ENCODE measurements at regions not wholly inside any gene's neighbourhood (a gene's known extent, or its start where the extent isn't known, plus 50 kb on each side); places are given as distances from the start of the nearest gene placed in this dataset.

DNA sequence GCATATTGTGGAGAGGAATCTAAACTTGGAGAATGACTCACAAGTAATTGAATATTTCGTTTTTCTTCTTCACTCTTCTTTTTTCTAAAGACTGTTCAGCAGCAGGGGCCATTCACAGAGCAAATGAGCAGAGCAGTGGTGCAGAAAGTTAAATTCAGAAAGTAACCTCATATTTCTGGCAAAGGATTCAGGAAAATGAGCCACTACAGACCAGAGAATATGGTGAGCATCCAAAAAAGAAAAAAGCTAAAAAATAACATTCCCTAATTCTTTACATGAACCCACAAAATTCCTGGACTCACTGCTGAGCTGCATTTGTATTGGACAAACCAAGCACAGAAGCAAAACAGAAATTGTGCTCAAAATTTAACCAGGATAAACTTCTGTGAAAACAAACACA, 1486.8 kb upstream of the C9orf72 start:
- 13 to 17% methylated on average over 1 of the region's 1 CpG for WGBS, 2 donors
- DNase-seq: no peak
- Histone ChIP-seq H3K27me3 (no peaks in the 10 kb centered on the region), H3K36me3 (no peaks in the 10 kb centered on the region), H3K4me1 (no peaks in the 10 kb centered on the region), H3K9me3 (no peaks in the 10 kb centered on the region), H3K4me3 (no peak overlapping the region), H3K27ac (no peak overlapping the region)
- no peak for TF ChIP-seq POLR2A (IDR thresholded peaks at IDR 0.05)
- TF ChIP-seq, protein P1, sequence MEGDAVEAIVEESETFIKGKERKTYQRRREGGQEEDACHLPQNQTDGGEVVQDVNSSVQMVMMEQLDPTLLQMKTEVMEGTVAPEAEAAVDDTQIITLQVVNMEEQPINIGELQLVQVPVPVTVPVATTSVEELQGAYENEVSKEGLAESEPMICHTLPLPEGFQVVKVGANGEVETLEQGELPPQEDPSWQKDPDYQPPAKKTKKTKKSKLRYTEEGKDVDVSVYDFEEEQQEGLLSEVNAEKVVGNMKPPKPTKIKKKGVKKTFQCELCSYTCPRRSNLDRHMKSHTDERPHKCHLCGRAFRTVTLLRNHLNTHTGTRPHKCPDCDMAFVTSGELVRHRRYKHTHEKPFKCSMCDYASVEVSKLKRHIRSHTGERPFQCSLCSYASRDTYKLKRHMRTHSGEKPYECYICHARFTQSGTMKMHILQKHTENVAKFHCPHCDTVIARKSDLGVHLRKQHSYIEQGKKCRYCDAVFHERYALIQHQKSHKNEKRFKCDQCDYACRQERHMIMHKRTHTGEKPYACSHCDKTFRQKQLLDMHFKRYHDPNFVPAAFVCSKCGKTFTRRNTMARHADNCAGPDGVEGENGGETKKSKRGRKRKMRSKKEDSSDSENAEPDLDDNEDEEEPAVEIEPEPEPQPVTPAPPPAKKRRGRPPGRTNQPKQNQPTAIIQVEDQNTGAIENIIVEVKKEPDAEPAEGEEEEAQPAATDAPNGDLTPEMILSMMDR (IDR thresholded peaks at IDR 0.05): no peak
- intact Hi-C loops (cut with DNase I): no loop called here

DNA sequence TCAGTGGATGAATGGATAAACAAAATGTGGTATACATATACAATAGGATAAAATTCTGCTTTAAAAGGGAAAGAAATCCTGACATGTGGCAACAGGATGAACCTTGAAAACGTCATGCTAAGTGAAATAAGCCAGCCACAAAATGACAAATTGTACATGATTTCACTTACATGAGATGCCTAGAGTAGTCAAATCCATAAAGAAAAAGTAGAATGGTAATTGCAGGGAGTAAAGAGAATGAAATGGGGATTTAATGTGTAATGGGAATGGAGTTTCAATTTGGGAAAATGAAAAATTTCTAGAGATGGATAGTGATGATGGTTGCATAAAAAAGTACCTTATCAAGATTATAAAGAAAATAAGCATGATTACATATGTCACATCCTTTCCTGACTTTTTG, 1489.2 kb upstream of the C9orf72 start:
- H3K4me3 ChIP-seq: no peak overlapping the region
- intact Hi-C loops (cut with DNase I): no loop called here
- no peaks in the 10 kb centered on the region for H3K27me3 ChIP-seq
- H3K4me1 ChIP-seq: no peaks in the 10 kb centered on the region
- 7 to 21% methylated on average over 1 of the region's 1 CpG for WGBS, 2 donors
- H3K36me3 ChIP-seq: no peaks in the 10 kb centered on the region
- H3K9me3 ChIP-seq: no peaks in the 10 kb centered on the region
- no peak for TF ChIP-seq POLR2A (IDR thresholded peaks at IDR 0.05)
- TF ChIP-seq, protein P1 (IDR thresholded peaks at IDR 0.05): no peak
- DNase-seq: no peak
- H3K27ac ChIP-seq: no peak overlapping the region

DNA sequence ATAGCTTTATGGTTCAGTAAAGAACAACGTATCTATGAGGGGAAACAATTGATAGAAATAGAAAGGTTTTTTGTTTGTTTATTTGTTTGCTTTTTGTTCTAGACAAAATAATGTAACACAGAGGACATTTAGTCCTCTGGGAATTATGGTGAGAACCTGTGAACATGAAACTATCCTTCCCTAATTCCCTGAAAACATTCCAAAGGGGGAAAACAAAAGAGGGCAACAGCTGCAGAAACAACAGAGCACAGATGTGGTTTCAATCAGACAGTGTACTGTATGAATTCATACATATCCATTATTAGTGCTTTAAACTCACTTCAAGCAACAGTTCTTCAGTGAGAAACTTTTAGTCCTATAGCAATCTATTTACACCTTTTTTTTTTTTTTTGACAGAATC, 1489.8 kb upstream of the C9orf72 start:
- Histone ChIP-seq H3K27ac (no peak overlapping the region), H3K4me3 (no peak overlapping the region), H3K4me1 (no peaks in the 10 kb centered on the region), H3K36me3 (no peaks in the 10 kb centered on the region), H3K27me3 (no peaks in the 10 kb centered on the region), H3K9me3 (no peaks in the 10 kb centered on the region)
- DNase-seq: no peak
- whole genome bisulfite sequencing, 2 donors: 36 to 55% methylated on average over 1 of the region's 1 CpG
- TF ChIP-seq, protein P1 (IDR thresholded peaks at IDR 0.05): no peak
- TF ChIP-seq POLR2A (IDR thresholded peaks at IDR 0.05): no peak
- intact Hi-C loops (cut with DNase I): no loop called here

DNA sequence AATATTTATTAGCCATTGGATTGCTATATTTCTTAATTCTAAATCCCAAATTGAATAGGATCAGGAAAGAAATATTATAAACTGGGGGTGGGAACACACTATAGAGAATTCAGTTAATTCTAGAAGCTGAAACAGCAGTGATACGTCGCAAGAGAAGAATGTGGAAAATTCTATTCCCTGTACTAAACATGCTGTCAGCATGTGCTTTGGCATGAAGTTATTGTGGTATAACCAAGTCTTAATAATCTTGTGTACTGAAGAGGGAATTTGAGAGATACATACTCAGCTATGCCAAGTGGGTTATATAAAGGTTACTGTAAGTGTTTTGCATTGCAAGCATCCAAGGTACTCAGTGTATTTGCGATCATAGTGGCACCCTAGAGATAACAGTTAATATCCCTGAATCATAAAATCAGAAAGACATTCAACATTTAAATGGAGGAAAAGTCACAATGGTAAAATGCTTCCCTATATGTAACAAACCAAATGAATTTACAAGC, 1492.9 kb upstream of the C9orf72 start:
- TF ChIP-seq, protein P1 (IDR thresholded peaks at IDR 0.05): no peak
- no peak for TF ChIP-seq POLR2A (IDR thresholded peaks at IDR 0.05)
- no peaks in the 10 kb centered on the region for H3K36me3 ChIP-seq
- H3K9me3 ChIP-seq: no peaks in the 10 kb centered on the region
- DNase-seq: no peak
- H3K4me3 ChIP-seq: no peak overlapping the region
- WGBS, 2 donors: 87 to 92% methylated on average over 3 of the region's 3 CpGs
- no peaks in the 10 kb centered on the region for H3K27me3 ChIP-seq
- H3K27ac ChIP-seq: no peak overlapping the region
- intact Hi-C loops (cut with DNase I): no loop called here
- H3K4me1 ChIP-seq: peaks cover 0 to 5% (median 0%) of the 10 kb centered on the region in 3 donors

DNA sequence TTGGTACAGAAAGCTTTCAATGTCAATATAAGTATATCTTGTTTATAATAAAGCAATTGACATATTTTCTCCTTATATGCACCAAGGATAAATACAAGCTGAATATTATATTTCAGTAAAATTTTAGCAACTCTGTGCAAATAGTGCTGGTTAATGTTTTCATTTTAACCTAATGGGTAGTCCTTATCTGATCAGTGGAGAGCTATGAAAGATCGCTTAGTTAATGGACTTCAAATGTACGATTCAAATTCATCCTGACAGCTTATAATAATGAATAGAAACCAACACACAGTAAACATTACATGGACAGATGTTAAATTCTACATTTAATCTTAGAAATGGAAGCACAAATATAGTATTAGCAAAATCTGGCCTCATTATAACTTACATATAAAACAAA, 1495.2 kb upstream of the C9orf72 start:
- DNase-seq: no peak
- TF ChIP-seq POLR2A (IDR thresholded peaks at IDR 0.05): no peak
- TF ChIP-seq, protein P1 (IDR thresholded peaks at IDR 0.05): no peak
- Histone ChIP-seq H3K4me3 (no peak overlapping the region), H3K9me3 (no peaks in the 10 kb centered on the region), H3K27ac (no peak overlapping the region), H3K4me1 (peaks cover 0 to 5% (median 0%) of the 10 kb centered on the region in 3 donors), H3K27me3 (no peaks in the 10 kb centered on the region), H3K36me3 (no peaks in the 10 kb centered on the region)
- intact Hi-C loops (cut with DNase I): no loop called here
- whole genome bisulfite sequencing, 2 donors: 68 to 83% methylated on average over 2 of the region's 2 CpGs
